ENCODE measurements at regions not wholly inside any gene's neighbourhood (a gene's known extent, or its start where the extent isn't known, plus 50 kb on each side); places are given as distances from the start of the nearest gene placed in this dataset.

DNA sequence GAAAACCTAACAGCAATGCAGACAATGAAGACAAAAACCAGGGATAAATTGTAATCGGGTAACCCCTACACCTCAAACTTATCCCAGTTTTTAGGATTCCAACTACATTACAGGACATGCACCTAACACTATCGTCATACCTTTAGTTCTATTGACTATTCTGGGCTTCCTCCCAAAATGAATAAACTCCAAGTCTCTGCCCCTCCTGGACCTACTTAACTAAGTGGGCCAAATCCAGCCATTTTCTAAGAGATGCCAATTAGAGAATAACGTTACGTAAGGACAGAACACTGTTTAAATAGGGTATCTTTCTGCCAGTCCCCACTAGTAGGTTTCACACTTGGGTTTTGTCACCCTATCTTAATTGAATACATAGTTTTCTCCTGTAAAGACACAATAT, 253.1 kb upstream of the MKLN1 start:
- ATAC-seq (no peak), DNase-seq (no peak)
- no peak overlapping the region for H3K27ac ChIP-seq
- H3K36me3 ChIP-seq: peaks cover 31% of the 10 kb centered on the region
- no peak overlapping the region for H3K4me3 ChIP-seq
- no peaks in the 10 kb centered on the region for H3K27me3 ChIP-seq
- TF ChIP-seq, protein P1, sequence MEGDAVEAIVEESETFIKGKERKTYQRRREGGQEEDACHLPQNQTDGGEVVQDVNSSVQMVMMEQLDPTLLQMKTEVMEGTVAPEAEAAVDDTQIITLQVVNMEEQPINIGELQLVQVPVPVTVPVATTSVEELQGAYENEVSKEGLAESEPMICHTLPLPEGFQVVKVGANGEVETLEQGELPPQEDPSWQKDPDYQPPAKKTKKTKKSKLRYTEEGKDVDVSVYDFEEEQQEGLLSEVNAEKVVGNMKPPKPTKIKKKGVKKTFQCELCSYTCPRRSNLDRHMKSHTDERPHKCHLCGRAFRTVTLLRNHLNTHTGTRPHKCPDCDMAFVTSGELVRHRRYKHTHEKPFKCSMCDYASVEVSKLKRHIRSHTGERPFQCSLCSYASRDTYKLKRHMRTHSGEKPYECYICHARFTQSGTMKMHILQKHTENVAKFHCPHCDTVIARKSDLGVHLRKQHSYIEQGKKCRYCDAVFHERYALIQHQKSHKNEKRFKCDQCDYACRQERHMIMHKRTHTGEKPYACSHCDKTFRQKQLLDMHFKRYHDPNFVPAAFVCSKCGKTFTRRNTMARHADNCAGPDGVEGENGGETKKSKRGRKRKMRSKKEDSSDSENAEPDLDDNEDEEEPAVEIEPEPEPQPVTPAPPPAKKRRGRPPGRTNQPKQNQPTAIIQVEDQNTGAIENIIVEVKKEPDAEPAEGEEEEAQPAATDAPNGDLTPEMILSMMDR (IDR thresholded peaks at IDR 0.05): no peak
- peaks cover 56% of the 10 kb centered on the region for H3K4me1 ChIP-seq
- intact Hi-C loops (cut with DNase I): no loop called here
- no peaks in the 10 kb centered on the region for H3K9me3 ChIP-seq

DNA sequence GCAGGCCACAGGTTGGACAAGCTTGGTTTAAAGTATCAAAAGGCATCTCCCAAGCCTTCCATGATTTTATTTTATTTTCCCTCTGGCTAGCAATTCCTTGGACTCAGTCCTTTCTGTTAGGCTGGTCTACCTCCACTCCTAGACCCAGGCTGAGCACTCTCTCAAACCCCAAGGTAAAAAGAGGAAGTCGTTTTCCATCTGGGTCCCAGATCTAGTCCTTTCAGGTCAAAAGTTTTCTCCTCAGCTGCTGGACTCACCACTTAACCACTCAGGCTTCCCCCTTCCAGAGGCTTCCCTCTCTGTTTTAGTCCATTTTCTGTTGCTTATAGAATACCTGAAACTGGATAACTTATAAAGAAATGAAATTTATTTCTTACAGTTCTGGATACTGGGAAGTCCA, 252.3 kb upstream of the MKLN1 start:
- H3K4me1 ChIP-seq: peaks cover 54% of the 10 kb centered on the region
- no peak overlapping the region for H3K4me3 ChIP-seq
- ATAC-seq (no peak), DNase-seq (no peak)
- intact Hi-C loops (cut with DNase I): no loop called here
- TF ChIP-seq, protein P1 (IDR thresholded peaks at IDR 0.05): no peak
- H3K27ac ChIP-seq: no peak overlapping the region
- no peaks in the 10 kb centered on the region for H3K27me3 ChIP-seq
- H3K36me3 ChIP-seq: peaks cover 34% of the 10 kb centered on the region
- H3K9me3 ChIP-seq: no peaks in the 10 kb centered on the region

DNA sequence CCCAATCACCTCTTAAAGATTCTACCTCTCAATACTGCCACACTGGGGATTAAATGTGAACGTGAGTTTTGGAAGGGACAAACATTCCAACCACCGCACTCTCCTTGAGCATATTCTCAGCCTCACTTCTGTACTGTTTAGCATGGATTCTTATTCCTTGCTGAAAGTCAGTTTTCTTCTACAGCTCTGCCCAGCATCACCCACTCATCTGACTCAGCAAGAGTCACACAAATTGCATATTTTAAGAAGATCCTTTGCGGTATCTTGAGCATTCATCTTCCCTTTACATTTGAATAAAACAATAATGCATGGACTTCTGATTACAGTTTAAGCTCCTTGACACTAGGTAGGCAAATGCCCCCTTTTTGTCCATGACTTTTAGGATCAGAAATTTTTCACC, 251.6 kb upstream of the MKLN1 start:
- H3K36me3 ChIP-seq: peaks cover 34% of the 10 kb centered on the region
- intact Hi-C loops (cut with DNase I): no loop called here
- no peak overlapping the region for H3K4me3 ChIP-seq
- H3K27ac ChIP-seq: no peak overlapping the region
- no peak for DNase-seq
- ATAC-seq: no peak
- H3K4me1 ChIP-seq: peaks cover 54% of the 10 kb centered on the region
- no peaks in the 10 kb centered on the region for H3K9me3 ChIP-seq
- H3K27me3 ChIP-seq: no peaks in the 10 kb centered on the region
- TF ChIP-seq, protein P1 (IDR thresholded peaks at IDR 0.05): no peak

DNA sequence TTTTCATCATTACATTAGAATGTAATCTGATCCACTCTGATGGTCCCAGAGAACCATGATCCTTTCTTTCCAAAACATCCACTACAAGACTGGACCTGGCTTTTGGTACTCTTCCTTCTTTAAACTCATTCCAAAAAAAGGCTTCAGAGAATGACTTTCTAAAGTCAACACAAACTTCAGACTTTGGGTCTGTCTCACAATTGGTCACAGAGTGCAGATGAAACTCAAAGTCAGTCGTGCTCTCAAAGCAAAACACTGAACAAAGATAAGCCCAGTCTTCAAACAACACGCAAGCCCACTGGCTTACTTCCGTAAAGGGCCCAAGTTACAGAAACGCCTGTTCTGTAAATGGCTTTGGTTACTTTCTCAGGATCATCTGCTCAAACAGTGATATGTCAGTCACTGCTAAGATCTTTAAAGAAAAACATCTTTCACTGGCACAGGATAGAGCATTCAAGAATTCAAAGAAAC, 250.9 kb upstream of the MKLN1 start:
- Histone ChIP-seq H3K9me3 (no peaks in the 10 kb centered on the region), H3K4me3 (no peak overlapping the region), H3K36me3 (peaks cover 37% of the 10 kb centered on the region), H3K27ac (no peak overlapping the region), H3K4me1 (peaks cover 48% of the 10 kb centered on the region), H3K27me3 (no peaks in the 10 kb centered on the region)
- ATAC-seq (no peak), DNase-seq (no peak)
- TF ChIP-seq, protein P1 (IDR thresholded peaks at IDR 0.05): no peak
- intact Hi-C loops (cut with DNase I): no loop called here

DNA sequence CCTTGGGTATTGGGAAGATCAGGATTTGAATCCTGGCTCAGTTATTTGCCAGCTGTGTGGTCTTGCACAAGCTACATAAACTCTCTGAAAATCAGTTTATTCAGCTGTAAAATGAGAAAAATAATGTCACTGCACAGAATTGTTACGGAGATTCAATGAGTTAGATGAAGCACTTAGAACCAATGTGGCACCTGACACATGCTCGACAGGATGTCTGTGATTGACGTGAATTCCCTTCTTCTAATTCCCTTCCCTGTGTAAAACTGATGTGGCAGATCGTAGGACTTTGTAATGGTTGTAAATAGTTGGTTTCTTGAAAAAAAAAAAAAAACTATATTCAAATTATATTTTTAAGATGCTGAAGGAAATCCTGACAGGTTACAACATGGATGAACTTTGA, 249.9 kb upstream of the MKLN1 start:
- H3K4me1 ChIP-seq: peaks cover 38% of the 10 kb centered on the region
- ATAC-seq: no peak
- H3K9me3 ChIP-seq: no peaks in the 10 kb centered on the region
- intact Hi-C loops (cut with DNase I): no loop called here
- H3K4me3 ChIP-seq: no peak overlapping the region
- H3K27ac ChIP-seq: no peak overlapping the region
- H3K36me3 ChIP-seq: peaks cover 40% of the 10 kb centered on the region
- no peaks in the 10 kb centered on the region for H3K27me3 ChIP-seq
- DNase-seq: no peak
- TF ChIP-seq, protein P1 (IDR thresholded peaks at IDR 0.05): no peak

DNA sequence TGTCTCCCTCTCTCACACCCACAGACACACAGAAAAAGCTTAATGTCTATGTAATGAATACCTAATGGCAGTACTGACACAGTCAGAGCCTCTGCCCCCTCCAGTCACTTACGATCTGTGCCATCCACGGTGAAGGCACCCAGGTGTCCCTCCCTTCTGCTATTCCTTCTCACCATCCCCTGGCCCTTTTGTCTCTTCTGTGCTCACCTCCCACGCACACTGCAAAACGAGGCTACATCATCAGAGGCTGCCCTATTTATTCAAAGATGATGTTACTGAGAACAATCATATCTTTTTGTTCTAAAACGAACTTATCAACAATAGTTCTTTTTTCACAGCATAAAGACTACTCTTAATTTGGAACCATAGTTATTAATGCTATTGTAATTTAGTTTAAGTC, 246.9 kb upstream of the MKLN1 start:
- DNase-seq (no peak), ATAC-seq (no peak)
- peaks cover 22% of the 10 kb centered on the region for H3K36me3 ChIP-seq
- peaks cover 22% of the 10 kb centered on the region for H3K4me1 ChIP-seq
- intact Hi-C loops (cut with DNase I): no loop called here
- no peaks in the 10 kb centered on the region for H3K27me3 ChIP-seq
- TF ChIP-seq, protein P1 (IDR thresholded peaks at IDR 0.05): no peak
- no peak overlapping the region for H3K27ac ChIP-seq
- H3K9me3 ChIP-seq: no peaks in the 10 kb centered on the region
- no peak overlapping the region for H3K4me3 ChIP-seq
